ENCODE measurements at regions not wholly inside any gene's neighbourhood (a gene's known extent, or its start where the extent isn't known, plus 50 kb on each side); places are given as distances from the start of the nearest gene placed in this dataset.

DNA sequence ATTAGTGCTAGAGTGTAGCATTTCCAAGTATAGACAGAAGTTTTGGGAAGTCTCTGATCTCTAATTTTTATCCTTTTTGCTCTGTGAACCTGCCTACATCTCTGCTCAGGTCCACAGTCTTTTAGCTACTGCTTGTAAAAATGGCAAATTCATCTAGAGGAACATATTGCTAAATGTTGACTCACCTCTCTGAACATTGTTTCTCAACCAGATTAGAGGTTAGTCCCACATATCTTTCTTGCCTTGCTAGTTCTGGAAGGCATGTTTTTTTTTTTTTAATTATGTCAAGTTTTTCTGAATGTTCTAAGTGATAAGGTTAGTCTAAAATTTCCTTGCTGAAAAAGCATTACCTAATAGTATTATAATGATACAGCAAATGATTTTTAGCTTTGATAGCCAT, 2889.6 kb upstream of the PCDH20 start:
- H2AFZ ChIP-seq (ENCODE audit: low read depth, low read length), result no peak overlapping the region
- TF ChIP-seq EZH2phosphoT487 (IDR thresholded peaks at IDR 0.05; ENCODE audit: low read depth), result no peak
- no peak for TF ChIP-seq CTCF (IDR thresholded peaks at IDR 0.05; ENCODE audit: low read depth, low read length)

DNA sequence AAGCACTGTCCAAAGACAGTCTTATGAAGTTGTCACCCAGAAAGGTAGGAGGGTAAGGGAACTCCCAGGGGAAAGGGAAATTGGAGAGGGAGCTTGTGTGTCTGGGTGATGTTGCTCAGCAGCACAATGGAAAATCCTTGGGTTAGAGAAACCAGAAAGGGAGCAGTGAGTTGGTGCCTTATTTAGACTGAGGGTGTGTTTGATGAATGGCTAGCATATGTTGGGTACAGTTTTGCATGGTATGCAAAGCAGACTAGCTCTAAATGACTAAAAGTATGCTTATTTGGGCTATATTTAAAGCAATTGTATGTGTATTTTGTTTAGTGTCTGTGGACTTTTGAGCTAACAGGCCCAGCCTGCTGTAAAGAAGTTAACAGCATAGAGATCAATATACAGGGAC, 2884.6 kb upstream of the PCDH20 start:
- no peaks in the 10 kb centered on the region for H3K4me1 ChIP-seq (ENCODE audit: low read length)
- no peak overlapping the region for H3K4me2 ChIP-seq (ENCODE audit: low read length)
- H2AFZ ChIP-seq (ENCODE audit: low read depth, low read length), result no peak overlapping the region
- H3K36me3 ChIP-seq (replicated peaks; ENCODE audit: low read depth, low read length), result no peaks in the 10 kb centered on the region
- H3K9ac ChIP-seq (ENCODE audit: low read length), result no peak overlapping the region
- H3K27me3 ChIP-seq (ENCODE audit: low read depth, low read length), result no peaks in the 10 kb centered on the region
- no peak overlapping the region for H3K27ac ChIP-seq (ENCODE audit: low read length)
- TF ChIP-seq CTCF (IDR thresholded peaks at IDR 0.05; ENCODE audit: low read depth, low read length) (no peak), EZH2phosphoT487 (IDR thresholded peaks at IDR 0.05; ENCODE audit: low read depth) (no peak)
- no peaks in the 10 kb centered on the region for H3K9me3 ChIP-seq (ENCODE audit: insufficient read depth, low read length)
- no peaks in the 10 kb centered on the region for H4K20me1 ChIP-seq (ENCODE audit: insufficient read depth, low read length)
- no peak overlapping the region for H3K4me3 ChIP-seq (ENCODE audit: low read length)
- H3K79me2 ChIP-seq (ENCODE audit: low read length), result no peaks in the 10 kb centered on the region

More for the DNA sequence above, 2889.6 kb upstream of the PCDH20 start:
- no peak overlapping the region for H3K4me3 ChIP-seq (ENCODE audit: low read length)
- H3K9ac ChIP-seq (ENCODE audit: low read length), result no peak overlapping the region
- no peaks in the 10 kb centered on the region for H3K9me3 ChIP-seq (ENCODE audit: insufficient read depth, low read length)
- H3K36me3 ChIP-seq (replicated peaks; ENCODE audit: low read depth, low read length), result no peaks in the 10 kb centered on the region
- H4K20me1 ChIP-seq (ENCODE audit: insufficient read depth, low read length), result no peaks in the 10 kb centered on the region
- H3K4me2 ChIP-seq (ENCODE audit: low read length), result no peak overlapping the region
- H3K4me1 ChIP-seq (ENCODE audit: low read length), result no peaks in the 10 kb centered on the region
- no peaks in the 10 kb centered on the region for H3K79me2 ChIP-seq (ENCODE audit: low read length)
- H3K27me3 ChIP-seq (ENCODE audit: low read depth, low read length), result no peaks in the 10 kb centered on the region
- no peak overlapping the region for H3K27ac ChIP-seq (ENCODE audit: low read length)

DNA sequence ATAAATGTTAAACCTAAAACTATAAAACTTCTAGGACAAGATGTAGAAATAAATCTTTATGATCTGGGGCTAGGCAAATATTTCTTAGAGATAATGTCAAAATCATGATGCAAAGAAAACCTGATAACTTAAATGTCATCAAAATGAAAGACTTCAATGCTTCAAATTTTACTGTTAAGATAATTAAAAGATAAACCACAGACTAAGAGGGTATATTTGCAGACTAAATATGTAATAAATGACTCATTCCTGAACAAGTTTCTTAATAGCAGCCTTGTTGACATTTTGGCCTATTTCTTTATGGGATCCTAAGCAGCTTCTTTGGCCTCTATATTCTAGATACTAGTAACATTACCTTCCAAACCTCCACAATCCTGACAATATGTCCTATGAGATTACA, 2878.3 kb upstream of the PCDH20 start:
- no peak for TF ChIP-seq CTCF (IDR thresholded peaks at IDR 0.05; ENCODE audit: low read depth, low read length)
- no peak for TF ChIP-seq EZH2phosphoT487 (IDR thresholded peaks at IDR 0.05; ENCODE audit: low read depth)
- Histone ChIP-seq H3K4me2 (ENCODE audit: low read length) (no peak overlapping the region), H3K9me3 (ENCODE audit: insufficient read depth, low read length) (no peaks in the 10 kb centered on the region), H2AFZ (ENCODE audit: low read depth, low read length) (no peak overlapping the region), H4K20me1 (ENCODE audit: insufficient read depth, low read length) (no peaks in the 10 kb centered on the region), H3K79me2 (ENCODE audit: low read length) (no peaks in the 10 kb centered on the region), H3K4me1 (ENCODE audit: low read length) (no peaks in the 10 kb centered on the region), H3K9ac (ENCODE audit: low read length) (no peak overlapping the region), H3K27ac (ENCODE audit: low read length) (no peak overlapping the region), H3K4me3 (ENCODE audit: low read length) (no peak overlapping the region), H3K27me3 (ENCODE audit: low read depth, low read length) (no peaks in the 10 kb centered on the region), H3K36me3 (replicated peaks; ENCODE audit: low read depth, low read length) (no peaks in the 10 kb centered on the region)

GRCh38 chr13:64289702-64290101, 2874.1 kb upstream of the PCDH20 start:
- H3K79me2 ChIP-seq (ENCODE audit: low read length), result no peaks in the 10 kb centered on the region
- H3K27ac ChIP-seq (ENCODE audit: low read length), result no peak overlapping the region
- H2AFZ ChIP-seq (ENCODE audit: low read depth, low read length), result no peak overlapping the region
- H3K27me3 ChIP-seq (ENCODE audit: low read depth, low read length), result no peaks in the 10 kb centered on the region
- no peaks in the 10 kb centered on the region for H3K4me1 ChIP-seq (ENCODE audit: low read length)
- no peak overlapping the region for H3K4me3 ChIP-seq (ENCODE audit: low read length)
- H3K9me3 ChIP-seq (ENCODE audit: insufficient read depth, low read length), result no peaks in the 10 kb centered on the region
- TF ChIP-seq EZH2phosphoT487 (IDR thresholded peaks at IDR 0.05; ENCODE audit: low read depth) (no peak), CTCF (IDR thresholded peaks at IDR 0.05; ENCODE audit: low read depth, low read length) (no peak)
- H3K4me2 ChIP-seq (ENCODE audit: low read length), result no peak overlapping the region
- no peaks in the 10 kb centered on the region for H3K36me3 ChIP-seq (replicated peaks; ENCODE audit: low read depth, low read length)
- no peaks in the 10 kb centered on the region for H4K20me1 ChIP-seq (ENCODE audit: insufficient read depth, low read length)
- no peak overlapping the region for H3K9ac ChIP-seq (ENCODE audit: low read length)
